ENCODE measurements at regions not wholly inside any gene's neighbourhood (a gene's known extent, or its start where the extent isn't known, plus 50 kb on each side); places are given as distances from the start of the nearest gene placed in this dataset.

- intact Hi-C loops (cut with DNase I, micrococcal nuclease), result no loop called here
- Histone ChIP-seq H3K4me3 (no peak overlapping the region), H3K4me1 (ENCODE audit: low read depth) (no peaks in the 10 kb centered on the region), H3K9me3 (no peaks in the 10 kb centered on the region), H3K36me3 (ENCODE audit: low read depth) (no peaks in the 10 kb centered on the region)
- DNase-seq (no peak), ATAC-seq (no peak)
- no peak for TF ChIP-seq CTCF (IDR thresholded peaks at IDR 0.05)
Observed at GRCh38 chr2:145302451-145302850, 782.5 kb upstream of the ZEB2 start.

GRCh38 chr2:145299368-145299767 lies 779.4 kb upstream of the ZEB2 start:
- intact Hi-C loops (cut with DNase I, micrococcal nuclease), result no loop called here
- Histone ChIP-seq H3K9me3 (no peaks in the 10 kb centered on the region), H3K36me3 (ENCODE audit: low read depth) (no peaks in the 10 kb centered on the region), H3K4me1 (ENCODE audit: low read depth) (no peaks in the 10 kb centered on the region), H3K4me3 (no peak overlapping the region)
- DNase-seq (no peak), ATAC-seq (no peak)
- TF ChIP-seq CTCF (IDR thresholded peaks at IDR 0.05), result no peak

GRCh38 chr2:145292166-145292565 lies 772.2 kb upstream of the ZEB2 start:
- Histone ChIP-seq H3K9me3 (no peaks in the 10 kb centered on the region), H3K4me1 (ENCODE audit: low read depth) (no peaks in the 10 kb centered on the region), H3K36me3 (ENCODE audit: low read depth) (no peaks in the 10 kb centered on the region), H3K4me3 (no peak overlapping the region)
- ATAC-seq (no peak), DNase-seq (no peak)
- intact Hi-C loops (cut with DNase I, micrococcal nuclease), result no loop called here
- no peak for TF ChIP-seq CTCF (IDR thresholded peaks at IDR 0.05)

GRCh38 chr2:145290986-145291385 lies 771.1 kb upstream of the ZEB2 start:
- no peak for TF ChIP-seq CTCF (IDR thresholded peaks at IDR 0.05)
- H3K4me1 ChIP-seq (ENCODE audit: low read depth), result no peaks in the 10 kb centered on the region
- H3K9me3 ChIP-seq, result no peaks in the 10 kb centered on the region
- intact Hi-C loops (cut with DNase I, micrococcal nuclease), result no loop called here
- DNase-seq (no peak), ATAC-seq (no peak)
- H3K4me3 ChIP-seq, result no peak overlapping the region
- H3K36me3 ChIP-seq (ENCODE audit: low read depth), result no peaks in the 10 kb centered on the region

- intact Hi-C loops (cut with DNase I, micrococcal nuclease), result no loop called here
- DNase-seq (no peak), ATAC-seq (no peak)
- Histone ChIP-seq H3K36me3 (ENCODE audit: low read depth) (no peaks in the 10 kb centered on the region), H3K4me1 (ENCODE audit: low read depth) (no peaks in the 10 kb centered on the region), H3K4me3 (no peak overlapping the region), H3K9me3 (no peaks in the 10 kb centered on the region)
- no peak for TF ChIP-seq CTCF (IDR thresholded peaks at IDR 0.05)
Observed at GRCh38 chr2:145289946-145290345, 770.0 kb upstream of the ZEB2 start.

Measured in mucosa of descending colon (tissue), 3 donors.